AG04450 (cell line): ENCODE measurements at regions not wholly inside any gene's neighbourhood (a gene's known extent, or its start where the extent isn't known, plus 50 kb on each side); places are given as distances from the start of the nearest gene placed in this dataset.

Source experiments
- CTCF ChIA-PET: fragments of 300-600, 350-600 bp; formaldehyde crosslinking; extraction: SDS; loops from one replicate; lab custom pipeline; 2022; ENCODE audit warnings: antibody characterized with exemption, inconsistent platforms; lab: Charles Lee
- POLR2A ChIA-PET: fragments of 350-600 bp; formaldehyde crosslinking; extraction: SDS; loops from one replicate; lab custom pipeline; 2021; ENCODE audit warnings: antibody characterized with exemption, inconsistent platforms; lab: Yijun Ruan, JAX
- DNase-seq: peaks from one replicate; pipeline ENCODE4 v3.0.0-alpha.2; 2011; ENCODE audit warnings: low read depth, low spot score
- H3K27ac ChIP-seq: one replicate; pipeline ENCODE4 v1.5.1; 2012; ENCODE audit warnings: low read depth, low read length, control low read depth
- H3K27me3 ChIP-seq: one replicate; pipeline ENCODE4 v1.6.0; 2012; ENCODE audit warnings: low read length; ENCODE audit not compliant: control insufficient read depth, insufficient read depth
- H3K4me3 ChIP-seq: 2 replicates; pipeline ENCODE4 v1.5.1; 2011; ENCODE audit warnings: mild to moderate bottlenecking, low read depth, low read length, control low read depth
- H3K9me3 ChIP-seq: 2 replicates; pipeline ENCODE4 v1.5.1; 2012; ENCODE audit warnings: low read length; ENCODE audit not compliant: control insufficient read depth, insufficient read depth
- CTCF ChIP-seq: IDR thresholded peaks from 2 replicates; pipeline ENCODE4 v1.5.1; 2011; ENCODE audit warnings: low read depth, low read length, control low read depth, inconsistent platforms

DNA sequence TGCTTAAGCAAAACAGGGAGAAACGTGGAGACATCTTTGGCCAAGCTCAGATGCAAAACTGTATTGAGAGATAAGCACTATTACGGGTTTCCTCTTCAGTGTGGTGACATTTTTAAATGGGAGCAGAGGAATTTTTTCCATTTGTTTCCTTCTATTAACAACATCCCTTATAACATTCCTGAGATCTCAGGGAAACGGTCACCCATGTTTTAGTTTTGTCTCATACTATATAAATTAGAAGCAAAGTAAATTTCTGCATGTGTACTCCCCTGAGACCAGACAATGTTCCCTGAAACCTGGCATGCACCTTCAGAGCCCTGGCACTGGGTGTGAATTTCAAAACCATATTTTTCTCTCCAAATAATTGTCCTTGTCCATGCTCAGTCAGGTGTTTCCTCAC lies 57.6 kb upstream of the RNF152 start:
- TF ChIP-seq CTCF, result no peak
- ChIA-PET CTCF (no interaction called here), POLR2A (no interaction called here)
- Histone ChIP-seq H3K27ac (no peak overlapping the region), H3K4me3 (no peak overlapping the region), H3K27me3 (no peaks in the 10 kb centered on the region), H3K9me3 (no peaks in the 10 kb centered on the region)
- DNase-seq, result no peak

GRCh38 chr18:61949946-61950345 lies 57.1 kb upstream of the RNF152 start:
- no peak overlapping the region for H3K4me3 ChIP-seq
- ChIA-PET CTCF (no interaction called here), POLR2A (no interaction called here)
- H3K27me3 ChIP-seq, result no peaks in the 10 kb centered on the region
- TF ChIP-seq CTCF, result no peak
- no peak overlapping the region for H3K27ac ChIP-seq
- peak; percentile 11 for DNase-seq
- H3K9me3 ChIP-seq, result no peaks in the 10 kb centered on the region

- Histone ChIP-seq H3K9me3 (no peaks in the 10 kb centered on the region), H3K27me3 (no peaks in the 10 kb centered on the region), H3K27ac (no peak overlapping the region), H3K4me3 (no peak overlapping the region)
- ChIA-PET POLR2A (no interaction called here), CTCF (interaction anchor here (1.1 to 1.3 kb wide), 2 partner anchors 182 to 367 kb away, joined by 3 read pairs; no protein-coding TSS in a partner anchor)
- no peak for TF ChIP-seq CTCF
- DNase-seq, result no peak
Observed at GRCh38 chr18:61948846-61949438, 56.1 kb upstream of the RNF152 start.

- no peak overlapping the region for H3K27ac ChIP-seq
Observed at GRCh38 chr18:61948281-61948741, 55.5 kb upstream of the RNF152 start.

More at GRCh38 chr18:61948281-61948741, 55.5 kb upstream of the RNF152 start:
- ChIA-PET POLR2A (interaction anchor here (0.6 kb wide), 1 partner anchor 1405 kb away, joined by 5 read pairs; no protein-coding TSS in a partner anchor), CTCF (interaction anchor here (1.1 to 1.3 kb wide), 2 partner anchors 183 to 366 kb away, joined by 3 read pairs; no protein-coding TSS in a partner anchor)
- Histone ChIP-seq H3K27me3 (no peaks in the 10 kb centered on the region), H3K4me3 (no peak overlapping the region), H3K9me3 (no peaks in the 10 kb centered on the region)
- TF ChIP-seq CTCF, result no peak
- DNase-seq, result peak; percentile 13
